Thyroid gland (tissue), 4 donors: ENCODE measurements at regions not wholly inside any gene's neighbourhood (a gene's known extent, or its start where the extent isn't known, plus 50 kb on each side); places are given as distances from the start of the nearest gene placed in this dataset.

ENCODE experiments used
- DNase-seq, 2 donors: peaks; one replicate each; pipeline ENCODE4 v3.0.0-alpha.2; 2019
- H3K27ac ChIP-seq, 3 donors: fragments of 200-600 bp; sonication (generic); 1 replicate in 2 of 3; 2 replicates in 1 of 3; pipeline ENCODE4 v1.5.1; 2016 to 2019; ENCODE audit warnings: mild to moderate bottlenecking in 1 of 3, moderate library complexity in 1 of 3
- H3K27me3 ChIP-seq: fragments of 200-600 bp; sonication (generic); one replicate; pipeline ENCODE4 v1.5.1; 2019
- H3K36me3 ChIP-seq, 2 donors: fragments of 200-600 bp; sonication (generic); one replicate each; pipeline ENCODE4 v1.5.1; 2016 to 2019
- H3K4me1 ChIP-seq, 2 donors: fragments of 200-600 bp; sonication (generic); one replicate each; pipeline ENCODE4 v1.5.1; 2017 to 2019
- H3K4me3 ChIP-seq, 3 donors: fragments of 200-600 bp; sonication (generic); replicated peaks in 1 of 3; 1 replicate in 2 of 3; 2 replicates in 1 of 3; pipeline ENCODE4 v1.5.1; 2016; ENCODE audit warnings: mild to moderate bottlenecking in 1 of 3
- H3K9me3 ChIP-seq: fragments of 200-600 bp; sonication (generic); one replicate; pipeline ENCODE4 v1.5.1; 2017
- POLR2A ChIP-seq, 2 donors: fragments of 450-650 bp; IDR thresholded peaks; one replicate each; pipeline ENCODE4 v1.6.1; 2017; ENCODE audit warnings: antibody characterized with exemption in 2 of 2, mild to moderate bottlenecking in 2 of 2, moderate library complexity in 1 of 2
- WGBS, 2 donors: methylation state at CpG; one replicate each; pipeline ENCODE4 v1.1.5; 2017; 5-methylcytosine and 5-hydroxymethylcytosine counted together
- intact Hi-C: fragments of 100-400 bp; cut with DNase I; formaldehyde crosslinking; loops from one replicate; pipeline ENCODE4 v1.15.1; 2023
- TF ChIP-seq, protein P1 (sequence below), 6 experiments: fragments of 200-600 bp in 3 of 6; fragments of 450-650 bp in 3 of 6; sonication (generic) in 3 of 6; IDR thresholded peaks; one replicate each; pipeline ENCODE4 v1.5.1; 2016 to 2019; ENCODE audit warnings: antibody characterized with exemption in 6 of 6, mild to moderate bottlenecking in 2 of 6, inconsistent platforms in 1 of 6, moderate library complexity in 1 of 6

DNA sequence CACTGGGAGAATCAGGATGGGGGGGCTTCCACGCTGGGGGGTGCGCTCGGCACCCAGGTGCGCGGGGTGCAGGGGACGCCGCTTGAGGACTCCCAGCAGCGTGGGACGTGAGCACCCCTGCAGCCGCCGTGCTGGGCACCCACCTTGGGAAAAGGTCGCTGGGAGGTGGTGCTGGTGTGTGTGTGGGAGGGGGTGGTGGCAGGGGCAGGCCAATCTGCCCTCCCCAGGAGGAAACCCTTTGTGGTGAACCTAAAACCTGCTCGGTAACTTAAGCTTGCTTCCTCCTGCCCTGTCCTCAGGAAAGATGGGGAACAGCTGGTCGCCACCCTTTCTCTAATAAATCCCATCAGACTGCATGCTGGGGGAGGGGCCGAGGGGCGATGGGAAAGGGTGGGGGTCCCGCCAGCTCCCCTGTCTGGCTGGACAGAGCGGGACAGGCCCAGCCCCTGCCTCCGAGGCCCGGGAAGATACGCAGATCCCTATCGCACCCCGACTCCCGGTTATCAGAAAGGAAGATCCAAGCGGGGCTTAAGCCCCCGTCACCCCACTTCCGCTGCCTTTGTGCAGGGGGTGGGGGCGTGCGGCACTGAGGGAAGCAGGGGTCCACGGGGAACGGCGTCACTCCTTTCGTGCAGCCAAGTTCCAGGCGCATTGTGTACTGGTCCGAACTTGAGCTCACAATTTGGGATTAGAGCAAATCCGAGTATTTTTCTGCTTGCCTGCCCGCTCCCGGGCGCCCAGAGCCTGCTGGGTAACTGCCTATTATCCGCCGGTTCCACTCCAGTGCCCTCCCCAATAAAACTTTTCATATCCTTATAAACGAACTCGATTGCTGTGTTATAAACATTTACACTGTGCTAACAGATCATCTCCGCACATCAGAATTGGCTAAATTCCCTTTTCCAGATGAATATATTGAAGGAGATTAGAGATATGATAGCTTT lies 64.6 kb downstream of the UNCX start:
- DNase-seq: no peak
- 40 to 50% methylated on average over 38 to 39 of the region's 44 CpGs for WGBS, 2 donors

DNA sequence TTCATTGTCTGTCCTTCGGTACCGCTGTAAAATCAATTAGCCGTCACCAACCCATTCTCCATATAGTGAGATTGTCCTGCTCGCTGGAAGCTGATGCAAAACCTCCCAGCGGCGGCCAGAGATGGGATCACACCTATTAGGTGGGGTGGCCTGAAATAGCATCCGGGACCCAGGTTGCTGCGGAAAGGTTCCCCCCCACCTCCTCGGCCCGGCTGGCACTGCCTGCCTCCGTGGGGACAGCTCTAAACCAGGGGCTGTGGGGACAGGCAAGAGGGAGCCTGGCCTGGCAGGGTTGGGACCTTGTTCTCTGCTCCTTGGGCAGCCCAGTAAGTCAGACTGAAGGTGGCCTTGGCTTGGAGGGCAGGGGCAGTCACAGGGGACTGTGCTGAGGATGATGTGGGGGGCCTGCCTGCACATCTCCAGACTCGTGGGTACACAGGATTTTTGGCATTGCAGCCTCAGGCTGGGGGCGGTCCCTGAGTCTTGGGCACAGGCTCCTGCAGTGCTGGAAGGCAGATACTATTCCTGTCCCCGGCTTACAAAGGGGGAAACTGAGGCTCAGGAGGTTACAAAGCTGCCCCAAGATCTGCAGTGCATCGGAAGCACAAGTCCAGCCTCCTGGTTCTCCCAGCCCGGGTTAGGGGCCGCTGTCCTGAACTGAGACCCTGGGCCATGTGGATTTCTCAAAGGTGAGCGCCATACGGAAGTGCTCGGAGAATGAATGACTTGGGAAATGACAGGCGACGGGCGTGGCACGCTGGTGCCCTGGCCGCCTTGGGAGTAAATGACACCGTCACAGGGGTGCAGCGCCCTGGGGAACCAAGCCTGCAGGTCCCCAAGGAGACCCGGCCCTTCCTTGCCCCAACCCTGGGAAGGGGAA lies 65.6 kb downstream of the UNCX start:
- H3K27ac ChIP-seq: no peak overlapping the region
- H3K27me3 ChIP-seq: no peaks in the 10 kb centered on the region
- DNase-seq: no peak
- no peaks in the 10 kb centered on the region for H3K36me3 ChIP-seq
- H3K9me3 ChIP-seq: no peaks in the 10 kb centered on the region
- WGBS, 2 donors: 71 to 78% methylated on average over 20 to 26 of the region's 28 CpGs
- H3K4me3 ChIP-seq: no peak overlapping the region
- no peaks in the 10 kb centered on the region for H3K4me1 ChIP-seq
- TF ChIP-seq, protein P1, sequence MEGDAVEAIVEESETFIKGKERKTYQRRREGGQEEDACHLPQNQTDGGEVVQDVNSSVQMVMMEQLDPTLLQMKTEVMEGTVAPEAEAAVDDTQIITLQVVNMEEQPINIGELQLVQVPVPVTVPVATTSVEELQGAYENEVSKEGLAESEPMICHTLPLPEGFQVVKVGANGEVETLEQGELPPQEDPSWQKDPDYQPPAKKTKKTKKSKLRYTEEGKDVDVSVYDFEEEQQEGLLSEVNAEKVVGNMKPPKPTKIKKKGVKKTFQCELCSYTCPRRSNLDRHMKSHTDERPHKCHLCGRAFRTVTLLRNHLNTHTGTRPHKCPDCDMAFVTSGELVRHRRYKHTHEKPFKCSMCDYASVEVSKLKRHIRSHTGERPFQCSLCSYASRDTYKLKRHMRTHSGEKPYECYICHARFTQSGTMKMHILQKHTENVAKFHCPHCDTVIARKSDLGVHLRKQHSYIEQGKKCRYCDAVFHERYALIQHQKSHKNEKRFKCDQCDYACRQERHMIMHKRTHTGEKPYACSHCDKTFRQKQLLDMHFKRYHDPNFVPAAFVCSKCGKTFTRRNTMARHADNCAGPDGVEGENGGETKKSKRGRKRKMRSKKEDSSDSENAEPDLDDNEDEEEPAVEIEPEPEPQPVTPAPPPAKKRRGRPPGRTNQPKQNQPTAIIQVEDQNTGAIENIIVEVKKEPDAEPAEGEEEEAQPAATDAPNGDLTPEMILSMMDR (IDR thresholded peaks at IDR 0.05): no peak
- no peak for TF ChIP-seq POLR2A (IDR thresholded peaks at IDR 0.05)
- intact Hi-C loops: no loop called here

More for the DNA sequence above, 64.6 kb downstream of the UNCX start:
- Histone ChIP-seq H3K4me1 (no peaks in the 10 kb centered on the region), H3K9me3 (no peaks in the 10 kb centered on the region), H3K36me3 (no peaks in the 10 kb centered on the region), H3K27ac (no peak overlapping the region), H3K27me3 (no peaks in the 10 kb centered on the region), H3K4me3 (no peak overlapping the region)
- no peak for TF ChIP-seq POLR2A (IDR thresholded peaks at IDR 0.05)
- TF ChIP-seq, protein P1 (IDR thresholded peaks at IDR 0.05): no peak
- intact Hi-C loops: no loop called here

DNA sequence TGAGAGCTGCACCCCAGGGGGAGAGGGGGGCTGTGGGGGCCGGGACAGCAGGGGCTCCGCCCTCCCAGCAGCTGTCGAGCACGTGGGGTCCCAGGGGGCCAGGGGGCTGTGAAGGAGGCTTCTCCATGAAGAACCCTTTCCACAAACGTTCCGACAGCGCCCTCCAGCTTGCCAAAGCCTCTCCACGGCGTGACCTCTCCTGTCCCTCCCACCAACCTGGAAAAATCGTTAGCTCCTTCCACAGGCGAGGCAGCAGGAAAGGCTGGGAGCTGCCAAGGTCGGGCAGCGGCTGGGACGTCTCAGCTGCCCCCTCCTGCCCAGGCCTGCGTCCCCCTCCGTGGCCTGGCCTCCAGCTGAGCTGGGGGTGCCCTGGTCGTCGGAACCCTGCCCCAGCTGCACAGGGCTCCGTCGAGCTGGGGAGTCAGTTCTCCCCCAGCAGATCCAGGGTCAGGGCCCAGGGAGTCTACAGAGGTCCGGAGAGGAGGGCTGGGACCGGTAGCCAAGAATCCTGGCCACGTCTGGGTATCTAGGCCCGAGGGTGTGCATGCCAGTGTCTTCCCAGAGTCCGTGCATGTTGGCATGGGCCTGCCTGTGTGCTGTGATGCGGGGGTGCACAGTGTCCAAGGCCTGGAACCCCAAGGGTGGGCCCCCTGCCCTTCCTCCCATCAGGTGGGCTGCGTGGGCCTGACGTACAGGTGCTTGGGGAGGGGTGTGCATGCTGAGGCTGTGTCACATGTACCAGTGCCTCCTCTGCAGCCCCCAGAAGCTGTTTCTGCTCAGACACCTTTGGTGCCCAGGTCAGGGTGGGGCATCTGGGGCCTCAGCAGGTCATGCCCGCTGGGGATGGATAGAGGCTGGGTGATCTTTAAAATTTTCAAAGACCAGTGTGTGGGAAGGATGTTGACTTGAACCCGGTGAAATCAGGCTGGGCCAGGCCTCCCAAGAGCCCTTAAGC lies 66.5 kb downstream of the UNCX start:
- intact Hi-C loops: no loop called here
- H3K27me3 ChIP-seq: no peaks in the 10 kb centered on the region

DNA sequence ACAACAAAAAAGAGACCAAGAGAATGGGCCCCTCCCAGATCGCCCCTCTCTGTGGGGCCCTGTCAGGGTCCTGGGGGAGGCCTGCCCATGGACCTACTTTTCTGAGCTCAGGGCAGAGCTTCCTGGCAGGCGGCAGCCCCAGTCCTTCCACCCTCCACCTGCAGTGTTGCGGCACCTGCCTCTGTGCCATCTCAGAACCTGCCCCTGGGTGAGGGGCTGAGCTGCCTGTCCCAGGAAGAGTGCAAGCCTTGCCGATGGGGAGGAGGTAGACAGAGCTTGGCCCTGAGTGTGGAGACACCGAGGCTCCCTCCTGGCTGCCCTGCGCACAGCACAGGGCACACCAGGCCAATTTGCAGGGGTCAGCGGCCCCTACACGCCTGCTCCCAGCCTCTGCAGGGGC lies 67.5 kb downstream of the UNCX start:
- DNase-seq: no peak
- Histone ChIP-seq H3K27me3 (no peaks in the 10 kb centered on the region), H3K27ac (no peak overlapping the region), H3K4me1 (no peaks in the 10 kb centered on the region), H3K4me3 (no peak overlapping the region), H3K36me3 (no peaks in the 10 kb centered on the region), H3K9me3 (no peaks in the 10 kb centered on the region)
- TF ChIP-seq, protein P1 (IDR thresholded peaks at IDR 0.05): no peak
- TF ChIP-seq POLR2A (IDR thresholded peaks at IDR 0.05): no peak
- WGBS, 2 donors: 82 to 86% methylated on average over 3 to 8 of the region's 8 CpGs
- intact Hi-C loops: no loop called here

More for the DNA sequence above, 66.5 kb downstream of the UNCX start:
- TF ChIP-seq, protein P1 (IDR thresholded peaks at IDR 0.05): no peak
- no peak for TF ChIP-seq POLR2A (IDR thresholded peaks at IDR 0.05)
- no peaks in the 10 kb centered on the region for H3K4me1 ChIP-seq
- no peak for DNase-seq
- H3K27ac ChIP-seq: no peak overlapping the region
- H3K4me3 ChIP-seq: no peak overlapping the region
- no peaks in the 10 kb centered on the region for H3K9me3 ChIP-seq
- 44 to 45% methylated on average over 15 to 16 of the region's 30 CpGs for WGBS, 2 donors
- H3K36me3 ChIP-seq: no peaks in the 10 kb centered on the region
